DMS53 treated with DMSO at 0.1 percent for 48 hours (cell line): ENCODE measurements at regions not wholly inside any gene's neighbourhood (a gene's known extent, or its start where the extent isn't known, plus 50 kb on each side); places are given as distances from the start of the nearest gene placed in this dataset.
A peak's percentile ranks its signal among the peaks of the same experiment; 100 is the strongest.
"Not testable (repeated sequence)": the region's sequence is repeated elsewhere in the genome, so short reads cannot be mapped to it uniquely, and the experiment has no call there.

Source experiments
- DNase-seq: peaks from one replicate; lab custom pipeline; 2025; ENCODE audit not compliant: unreplicated experiment; lab: John Stamatoyannopoulos, UW

- DNase-seq = no peak
Observed at GRCh38 chr4:186954956-186955355, 231.3 kb upstream of the FAT1 start.

GRCh38 chr4:186957952-186958555 lies 234.4 kb upstream of the FAT1 start:
- DNase-seq = no peak

GRCh38 chr4:186958726-186959350 lies 235.2 kb upstream of the FAT1 start:
- DNase-seq = no peak

GRCh38 chr4:186979961-186980745 lies 256.5 kb upstream of the FAT1 start:
- DNase-seq = no peak

GRCh38 chr4:186981161-186981560 lies 257.5 kb upstream of the FAT1 start:
- DNase-seq = no peak

- no peak for DNase-seq
Observed at GRCh38 chr4:186982160-186982559, 258.5 kb upstream of the FAT1 start.

- DNase-seq = no peak
Observed at GRCh38 chr4:186984105-186984644, 260.5 kb upstream of the FAT1 start.

GRCh38 chr4:186999686-187000085 lies 276.0 kb upstream of the FAT1 start:
- no peak for DNase-seq

GRCh38 chr4:187000281-187000680 lies 276.6 kb upstream of the FAT1 start:
- DNase-seq = no peak

GRCh38 chr4:187002133-187002532 lies 278.5 kb upstream of the FAT1 start:
- DNase-seq = not testable (repeated sequence)

- DNase-seq = no peak
Observed at GRCh38 chr4:187004628-187005027, 281.0 kb upstream of the FAT1 start.

- no peak for DNase-seq
Observed at GRCh38 chr4:187006189-187006618, 282.5 kb upstream of the FAT1 start.

GRCh38 chr4:187010052-187010451 lies 286.4 kb upstream of the FAT1 start:
- no peak for DNase-seq

- no peak for DNase-seq
Observed at GRCh38 chr4:187016101-187016500, 292.4 kb upstream of the FAT1 start.

- DNase-seq = peak; percentile 3
Observed at GRCh38 chr4:187017147-187017546, 293.5 kb upstream of the FAT1 start.

GRCh38 chr4:187019896-187020295 lies 296.2 kb upstream of the FAT1 start:
- no peak for DNase-seq

GRCh38 chr4:187020676-187021075 lies 297.0 kb upstream of the FAT1 start:
- no peak for DNase-seq

GRCh38 chr4:187021436-187022205 lies 298.0 kb upstream of the FAT1 start:
- DNase-seq = no peak

GRCh38 chr4:187027272-187027671 lies 303.6 kb upstream of the FAT1 start:
- no peak for DNase-seq

- DNase-seq = no peak
Observed at GRCh38 chr4:187042251-187042650, 318.6 kb upstream of the FAT1 start.

GRCh38 chr4:187046471-187046870 lies 322.8 kb upstream of the FAT1 start:
- DNase-seq = no peak
